BJ (cell line): ENCODE measurements at regions not wholly inside any gene's neighbourhood (a gene's known extent, or its start where the extent isn't known, plus 50 kb on each side); places are given as distances from the start of the nearest gene placed in this dataset.

Experiments used
- CTCF ChIA-PET: fragments of 350-600 bp; formaldehyde crosslinking; extraction: SDS; loops from one replicate; lab custom pipeline; 2021; ENCODE audit warnings: antibody characterized with exemption, inconsistent platforms; lab: Yijun Ruan, JAX
- POLR2A ChIA-PET: fragments of 300-600 bp; sonication (Branson Sonifier 250); formaldehyde crosslinking; extraction: SDS; loops from one replicate; lab custom pipeline; 2021; ENCODE audit warnings: antibody characterized with exemption; lab: Charles Lee
- DNase-seq: peaks from one replicate; pipeline ENCODE4 v3.0.0-alpha.2; 2011; ENCODE audit warnings: low read depth
- H3K27me3 ChIP-seq: 2 replicates; pipeline ENCODE4 v1.6.0; 2011; ENCODE audit warnings: low read length; ENCODE audit not compliant: control insufficient read depth, insufficient read depth
- H3K36me3 ChIP-seq: 2 replicates; pipeline ENCODE4 v1.5.1; 2011; ENCODE audit warnings: low read length; ENCODE audit not compliant: control insufficient read depth, insufficient read depth
- H3K4me3 ChIP-seq: 2 replicates; pipeline ENCODE4 v1.5.1; 2011; ENCODE audit warnings: low read depth, mild to moderate bottlenecking, control low read depth, low read length
- TF ChIP-seq, protein P1 (sequence below): IDR thresholded peaks from 2 replicates; pipeline ENCODE4 v1.5.1; 2011; ENCODE audit warnings: low read depth, mild to moderate bottlenecking, control low read depth, inconsistent platforms, low read length, moderate library complexity; ENCODE audit not compliant: insufficient read depth

DNA sequence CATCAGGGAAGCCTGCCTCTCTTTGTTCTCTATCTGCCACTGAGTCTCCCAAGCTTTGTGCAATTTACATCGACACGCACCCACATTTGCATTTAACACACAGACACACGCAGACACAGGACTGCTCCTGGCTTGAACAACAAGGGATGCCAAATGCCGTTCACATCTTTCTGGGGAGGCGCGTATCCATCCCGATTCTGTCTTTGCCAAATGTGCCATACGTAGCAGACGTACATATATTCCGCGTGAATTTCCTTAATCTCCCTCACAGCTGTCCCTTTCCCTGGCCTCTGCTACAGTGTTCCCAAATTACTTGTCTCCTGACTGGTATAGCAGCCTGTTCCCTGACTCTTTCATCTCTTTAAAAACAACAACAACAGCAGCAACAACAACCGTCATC, 409.5 kb downstream of the MIAT start:
- Histone ChIP-seq H3K27me3 (peaks cover 13% of the 10 kb centered on the region), H3K4me3 (no peak overlapping the region), H3K36me3 (no peaks in the 10 kb centered on the region)
- CTCF ChIA-PET = no interaction called here
- DNase-seq = no peak
- POLR2A ChIA-PET = no interaction called here
- TF ChIP-seq, protein P1, sequence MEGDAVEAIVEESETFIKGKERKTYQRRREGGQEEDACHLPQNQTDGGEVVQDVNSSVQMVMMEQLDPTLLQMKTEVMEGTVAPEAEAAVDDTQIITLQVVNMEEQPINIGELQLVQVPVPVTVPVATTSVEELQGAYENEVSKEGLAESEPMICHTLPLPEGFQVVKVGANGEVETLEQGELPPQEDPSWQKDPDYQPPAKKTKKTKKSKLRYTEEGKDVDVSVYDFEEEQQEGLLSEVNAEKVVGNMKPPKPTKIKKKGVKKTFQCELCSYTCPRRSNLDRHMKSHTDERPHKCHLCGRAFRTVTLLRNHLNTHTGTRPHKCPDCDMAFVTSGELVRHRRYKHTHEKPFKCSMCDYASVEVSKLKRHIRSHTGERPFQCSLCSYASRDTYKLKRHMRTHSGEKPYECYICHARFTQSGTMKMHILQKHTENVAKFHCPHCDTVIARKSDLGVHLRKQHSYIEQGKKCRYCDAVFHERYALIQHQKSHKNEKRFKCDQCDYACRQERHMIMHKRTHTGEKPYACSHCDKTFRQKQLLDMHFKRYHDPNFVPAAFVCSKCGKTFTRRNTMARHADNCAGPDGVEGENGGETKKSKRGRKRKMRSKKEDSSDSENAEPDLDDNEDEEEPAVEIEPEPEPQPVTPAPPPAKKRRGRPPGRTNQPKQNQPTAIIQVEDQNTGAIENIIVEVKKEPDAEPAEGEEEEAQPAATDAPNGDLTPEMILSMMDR = no peak

DNA sequence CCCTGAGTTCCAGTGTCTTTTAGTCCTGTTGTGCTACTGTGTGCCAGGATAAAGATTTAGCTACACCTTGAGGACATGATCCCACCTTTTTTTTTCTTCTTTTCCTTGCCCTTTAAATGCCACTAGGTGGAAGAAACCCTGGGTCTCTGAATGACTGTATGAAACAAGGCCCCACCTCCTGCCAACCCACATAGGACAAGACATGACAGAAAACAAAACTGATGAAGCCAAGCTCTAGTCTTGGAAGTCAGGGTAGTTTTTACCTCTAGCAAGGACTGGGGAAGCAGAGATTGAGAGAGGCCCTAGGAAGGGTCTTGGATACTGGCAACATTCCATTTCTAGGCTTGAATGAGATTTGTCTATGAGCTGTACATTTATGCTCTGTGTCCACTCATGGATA, 410.7 kb downstream of the MIAT start:
- Histone ChIP-seq H3K27me3 (peaks cover 12% of the 10 kb centered on the region), H3K36me3 (no peaks in the 10 kb centered on the region), H3K4me3 (no peak overlapping the region)
- DNase-seq = no peak
- ChIA-PET CTCF (no interaction called here), POLR2A (no interaction called here)
- TF ChIP-seq, protein P1 = no peak

DNA sequence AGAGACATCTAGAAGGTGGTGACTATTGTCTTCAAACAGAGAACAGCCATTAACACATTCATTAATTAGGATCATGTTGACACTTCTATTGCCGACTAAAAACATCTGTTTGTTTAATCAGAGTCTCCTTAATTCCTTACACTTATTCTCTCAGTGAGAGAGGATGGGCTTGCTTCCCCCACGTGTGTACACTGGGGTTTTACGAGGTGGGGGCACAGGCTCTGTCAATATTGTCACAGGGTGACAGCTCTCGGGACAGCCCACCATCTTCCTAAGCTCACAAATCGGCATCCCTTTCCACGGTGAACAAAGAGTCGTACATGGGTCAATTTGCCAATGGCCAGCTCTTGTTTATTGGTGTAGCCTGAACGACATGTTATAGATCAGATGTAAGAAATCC, 413.2 kb downstream of the MIAT start:
- CTCF ChIA-PET = no interaction called here
- TF ChIP-seq, protein P1 = no peak
- no peak overlapping the region for H3K4me3 ChIP-seq
- H3K36me3 ChIP-seq = no peaks in the 10 kb centered on the region
- DNase-seq = no peak
- POLR2A ChIA-PET = no interaction called here
- H3K27me3 ChIP-seq = peaks cover 6% of the 10 kb centered on the region; the same call in 1 of the 2 replicates

DNA sequence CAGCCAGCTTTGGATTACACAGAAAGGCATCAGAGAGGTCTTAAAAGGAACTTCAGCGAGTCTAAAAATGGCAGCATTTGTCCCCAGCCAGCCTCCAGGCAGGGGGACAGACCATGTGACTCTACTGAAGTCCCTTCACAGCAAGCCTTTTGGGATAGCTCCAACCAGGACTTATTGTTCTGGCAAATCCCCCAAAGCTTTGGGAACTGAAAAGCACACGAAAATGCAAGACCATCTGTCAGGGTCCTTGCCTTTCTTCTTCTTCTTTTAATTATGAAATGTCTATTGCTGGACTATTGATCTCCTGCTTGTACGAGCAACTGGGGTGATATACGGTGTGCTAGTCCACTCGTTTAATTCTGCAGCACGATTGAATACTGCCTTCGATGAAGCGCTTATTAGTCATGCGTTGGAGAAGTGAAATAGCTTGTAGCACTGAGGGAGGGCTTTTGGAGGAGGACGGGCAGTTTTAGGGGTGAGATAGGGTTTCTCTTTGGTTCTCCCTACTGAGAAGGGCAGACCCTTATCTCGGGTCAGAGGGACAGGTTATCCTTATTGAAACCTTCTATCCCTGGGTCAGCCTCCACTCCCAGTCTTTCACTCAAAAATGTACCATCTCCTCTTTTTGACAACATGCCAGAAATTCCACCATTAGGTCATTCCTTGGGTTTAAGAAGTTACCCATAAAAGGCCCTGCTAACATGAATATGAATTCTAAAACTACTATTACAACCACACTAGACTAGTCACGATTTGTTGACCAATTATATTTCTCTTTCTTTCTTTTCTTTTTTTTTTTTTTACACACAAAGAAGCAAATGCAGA, 416.4 kb downstream of the MIAT start:
- Histone ChIP-seq H3K27me3 (peaks cover 4% of the 10 kb centered on the region), H3K36me3 (no peaks in the 10 kb centered on the region), H3K4me3 (no peak overlapping the region)
- TF ChIP-seq, protein P1 = no peak
- ChIA-PET CTCF (no interaction called here), POLR2A (no interaction called here)
- DNase-seq = no peak

DNA sequence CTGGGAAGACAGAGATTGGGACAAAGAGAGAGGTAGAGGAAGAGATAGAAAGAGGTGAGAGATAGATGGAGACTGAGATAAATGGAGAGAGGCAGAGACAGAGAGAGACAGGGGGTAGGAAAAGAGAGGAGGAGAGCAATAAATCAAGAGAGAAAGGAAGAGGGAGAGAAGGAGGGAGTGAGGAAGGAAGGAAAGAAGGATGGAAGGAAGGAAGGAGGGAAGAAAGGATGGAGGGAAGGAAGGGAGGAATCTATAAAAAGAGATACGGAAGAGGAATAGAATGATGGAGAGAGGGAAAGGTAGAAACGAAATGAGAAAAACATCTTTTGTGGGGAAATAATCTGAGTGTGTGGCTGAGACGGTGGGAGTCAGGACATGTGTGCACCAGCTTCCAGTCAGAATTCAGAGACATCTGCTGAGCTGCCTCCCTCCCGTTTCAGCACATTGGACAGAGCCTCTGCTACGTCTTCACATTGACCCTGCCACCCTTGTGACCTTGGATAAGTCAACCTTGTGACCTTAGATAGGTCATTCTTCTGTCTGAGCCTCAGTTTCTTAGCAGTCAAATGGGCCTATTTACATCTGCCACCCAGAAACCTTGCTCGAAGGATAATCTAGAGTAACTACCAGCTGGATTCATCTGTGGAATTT, 417.8 kb downstream of the MIAT start:
- H3K36me3 ChIP-seq = no peaks in the 10 kb centered on the region
- TF ChIP-seq, protein P1 = no peak
- H3K4me3 ChIP-seq = no peak overlapping the region
- no peak for DNase-seq
- ChIA-PET POLR2A (no interaction called here), CTCF (interaction anchor here (0.5 to 1.4 kb wide), 2 partner anchors 25 to 93 kb away, joined by 3 read pairs; no protein-coding TSS in a partner anchor)
- peaks cover 6% of the 10 kb centered on the region; the same call in 1 of the 2 replicates for H3K27me3 ChIP-seq
